Thyroid gland (tissue), 4 donors: ENCODE measurements at regions not wholly inside any gene's neighbourhood (a gene's known extent, or its start where the extent isn't known, plus 50 kb on each side); places are given as distances from the start of the nearest gene placed in this dataset.

ENCODE experiments used
- DNase-seq, 2 donors: peaks; one replicate each; pipeline ENCODE4 v3.0.0-alpha.2; 2019
- H3K27ac ChIP-seq, 3 donors: fragments of 200-600 bp; sonication (generic); 1 replicate in 2 of 3; 2 replicates in 1 of 3; pipeline ENCODE4 v1.5.1; 2016 to 2019; ENCODE audit warnings: mild to moderate bottlenecking in 1 of 3, moderate library complexity in 1 of 3
- H3K27me3 ChIP-seq: fragments of 200-600 bp; sonication (generic); one replicate; pipeline ENCODE4 v1.5.1; 2019
- H3K36me3 ChIP-seq, 2 donors: fragments of 200-600 bp; sonication (generic); one replicate each; pipeline ENCODE4 v1.5.1; 2016 to 2019
- H3K4me1 ChIP-seq, 2 donors: fragments of 200-600 bp; sonication (generic); one replicate each; pipeline ENCODE4 v1.5.1; 2017 to 2019
- H3K4me3 ChIP-seq, 3 donors: fragments of 200-600 bp; sonication (generic); replicated peaks in 1 of 3; 1 replicate in 2 of 3; 2 replicates in 1 of 3; pipeline ENCODE4 v1.5.1; 2016; ENCODE audit warnings: mild to moderate bottlenecking in 1 of 3
- H3K9me3 ChIP-seq: fragments of 200-600 bp; sonication (generic); one replicate; pipeline ENCODE4 v1.5.1; 2017
- CTCF ChIP-seq, 6 experiments: fragments of 200-600 bp in 3 of 6; fragments of 450-650 bp in 3 of 6; sonication (generic) in 3 of 6; IDR thresholded peaks; one replicate each; pipeline ENCODE4 v1.5.1; 2016 to 2019; ENCODE audit warnings: antibody characterized with exemption in 6 of 6, mild to moderate bottlenecking in 2 of 6, inconsistent platforms in 1 of 6, moderate library complexity in 1 of 6
- POLR2A ChIP-seq, 2 donors: fragments of 450-650 bp; IDR thresholded peaks; one replicate each; pipeline ENCODE4 v1.6.1; 2017; ENCODE audit warnings: antibody characterized with exemption in 2 of 2, mild to moderate bottlenecking in 2 of 2, moderate library complexity in 1 of 2
- WGBS, 2 donors: methylation state at CpG; one replicate each; pipeline ENCODE4 v1.1.5; 2017; 5-methylcytosine and 5-hydroxymethylcytosine counted together
- intact Hi-C: fragments of 100-400 bp; cut with DNase I; formaldehyde crosslinking; loops from one replicate; pipeline ENCODE4 v1.15.1; 2023

GRCh38 chr1:114310695-114311271, 157.1 kb upstream of the SYT6 start:
- no peak for TF ChIP-seq POLR2A (IDR thresholded peaks at IDR 0.05)
- no peak for TF ChIP-seq CTCF (IDR thresholded peaks at IDR 0.05)
- intact Hi-C loops: no loop called here
- no peaks in the 10 kb centered on the region for H3K9me3 ChIP-seq
- DNase-seq: no peak
- 22 to 31% methylated on average over 3 of the region's 3 CpGs for WGBS, 2 donors
- no peaks in the 10 kb centered on the region for H3K27me3 ChIP-seq
- H3K36me3 ChIP-seq: no peaks in the 10 kb centered on the region
- no peak overlapping the region for H3K4me3 ChIP-seq
- no peaks in the 10 kb centered on the region for H3K4me1 ChIP-seq
- H3K27ac ChIP-seq: no peak overlapping the region

GRCh38 chr1:114302821-114303220, 149.2 kb upstream of the SYT6 start:
- Histone ChIP-seq H3K9me3 (no peaks in the 10 kb centered on the region), H3K4me1 (no peaks in the 10 kb centered on the region), H3K27me3 (no peaks in the 10 kb centered on the region), H3K27ac (no peak overlapping the region), H3K4me3 (no peak overlapping the region), H3K36me3 (no peaks in the 10 kb centered on the region)
- no peak for TF ChIP-seq CTCF (IDR thresholded peaks at IDR 0.05)
- TF ChIP-seq POLR2A (IDR thresholded peaks at IDR 0.05): no peak
- no peak for DNase-seq
- intact Hi-C loops: no loop called here
- 95 to 96% methylated on average over 2 of the region's 2 CpGs for WGBS, 2 donors

- H3K27ac ChIP-seq: no peak overlapping the region
- intact Hi-C loops: no loop called here
- no peaks in the 10 kb centered on the region for H3K36me3 ChIP-seq
- no peak for DNase-seq
- no peaks in the 10 kb centered on the region for H3K27me3 ChIP-seq
- H3K4me3 ChIP-seq: no peak overlapping the region
- H3K4me1 ChIP-seq: no peaks in the 10 kb centered on the region
- no peaks in the 10 kb centered on the region for H3K9me3 ChIP-seq
- 43 to 49% methylated on average over 7 to 9 of the region's 9 CpGs for WGBS, 2 donors
- TF ChIP-seq POLR2A (IDR thresholded peaks at IDR 0.05) (no peak), CTCF (IDR thresholded peaks at IDR 0.05) (no peak)
Measured at GRCh38 chr1:114299331-114299975, 145.8 kb upstream of the SYT6 start.

- intact Hi-C loops: no loop called here
- WGBS, 2 donors: 84 to 86% methylated on average over 12 of the region's 12 CpGs
- no peak for DNase-seq
- H3K9me3 ChIP-seq: no peaks in the 10 kb centered on the region
- no peaks in the 10 kb centered on the region for H3K36me3 ChIP-seq
- H3K4me3 ChIP-seq: no peak overlapping the region
- no peak overlapping the region for H3K27ac ChIP-seq
- H3K27me3 ChIP-seq: no peaks in the 10 kb centered on the region
- TF ChIP-seq CTCF (IDR thresholded peaks at IDR 0.05): no peak
- TF ChIP-seq POLR2A (IDR thresholded peaks at IDR 0.05): no peak
- no peaks in the 10 kb centered on the region for H3K4me1 ChIP-seq
Measured at GRCh38 chr1:114298008-114298407, 144.3 kb upstream of the SYT6 start.

GRCh38 chr1:114296413-114296812, 142.7 kb upstream of the SYT6 start:
- intact Hi-C loops: no loop called here
- H3K4me3 ChIP-seq: no peak overlapping the region
- TF ChIP-seq CTCF (IDR thresholded peaks at IDR 0.05) (no peak), POLR2A (IDR thresholded peaks at IDR 0.05) (no peak)
- H3K27ac ChIP-seq: no peak overlapping the region
- 91 to 92% methylated on average over 4 of the region's 4 CpGs for WGBS, 2 donors
- H3K36me3 ChIP-seq: no peaks in the 10 kb centered on the region
- no peaks in the 10 kb centered on the region for H3K27me3 ChIP-seq
- no peaks in the 10 kb centered on the region for H3K4me1 ChIP-seq
- no peaks in the 10 kb centered on the region for H3K9me3 ChIP-seq
- DNase-seq: no peak
